C4-2B (cell line): ENCODE measurements at regions not wholly inside any gene's neighbourhood (a gene's known extent, or its start where the extent isn't known, plus 50 kb on each side); places are given as distances from the start of the nearest gene placed in this dataset.

Source experiments
- CTCF ChIP-seq: fragments of 450-650 bp; conservative IDR thresholded peaks from 2 replicates; pipeline ENCODE4 v1.5.1; 2017; ENCODE audit warnings: mild to moderate bottlenecking
- ZFX ChIP-seq: fragments of 450-650 bp; IDR thresholded peaks from 2 replicates; pipeline ENCODE4 v1.6.1; 2017

DNA sequence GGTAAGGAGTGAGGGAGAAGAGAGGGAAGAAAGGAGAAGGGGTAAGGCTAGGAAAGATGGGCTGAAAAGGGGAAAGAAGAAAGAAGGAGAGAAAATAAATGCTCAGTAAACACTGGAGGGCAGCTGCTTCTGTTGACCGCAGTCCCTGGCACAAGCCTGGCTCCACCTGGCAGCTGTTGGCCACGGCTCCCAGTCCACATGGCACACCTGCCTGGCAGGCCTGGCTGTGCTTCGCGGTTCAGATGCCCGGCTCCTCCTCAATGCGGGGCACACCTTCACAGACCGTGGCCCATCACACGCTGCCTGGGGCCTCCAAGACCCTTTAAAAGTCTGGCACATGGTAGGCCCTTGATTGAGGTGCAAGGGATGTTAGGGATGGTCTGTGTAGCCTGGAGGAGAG lies 516.8 kb upstream of the PROK2 start:
- TF ChIP-seq CTCF (no peak), ZFX (no peak)
